K562 (cell line): ENCODE measurements at regions not wholly inside any gene's neighbourhood (a gene's known extent, or its start where the extent isn't known, plus 50 kb on each side); places are given as distances from the start of the nearest gene placed in this dataset.

Source experiments
- CHD1 ChIP-seq: fragments of 200-600 bp; sonication (generic); IDR thresholded peaks from one replicate; pipeline ENCODE4 v1.6.1; 2012; ENCODE audit warnings: mild to moderate bottlenecking, moderate library complexity, low read length, inconsistent platforms
- CHD2 ChIP-seq: IDR thresholded peaks from 2 replicates; pipeline ENCODE4 v1.6.1; 2011; ENCODE audit warnings: low read depth, low read length
- FOXP1 ChIP-seq: sonication (generic); formaldehyde crosslinking; IDR thresholded peaks from 2 replicates; pipeline ENCODE4 v1.8.0; 2022; ENCODE audit warnings: mild to moderate bottlenecking, missing genetic modification reagents
- JUNB ChIP-seq: fragments of 450-650 bp; formaldehyde crosslinking; conservative IDR thresholded peaks from 2 replicates; pipeline ENCODE4 v1.4.0; 2020; ENCODE audit warnings: mild to moderate bottlenecking
- KDM4B ChIP-seq, 2 experiments: fragments of 450-650 bp in 1 of 2; sonication (generic) in 1 of 2; IDR thresholded peaks; 2 replicates each; pipeline ENCODE4 v1.6.1; 2016 to 2017; ENCODE audit warnings: borderline replicate concordance in 2 of 2, antibody characterized with exemption in 1 of 2, low read depth in 1 of 2, mild to moderate bottlenecking in 1 of 2
- KLF6 ChIP-seq: fragments of 250-450 bp; sonication (Bioruptor Pico); IDR thresholded peaks from 2 replicates; pipeline ENCODE4 v1.4.0; 2020; ENCODE audit warnings: mild to moderate bottlenecking, moderate library complexity, borderline replicate concordance
- NCOA2 ChIP-seq, 2 experiments: fragments of 450-650 bp; IDR thresholded peaks; 2 replicates each; pipeline ENCODE4 v1.6.1; 2018; ENCODE audit warnings: mild to moderate bottlenecking in 2 of 2, moderate library complexity in 1 of 2; ENCODE audit not compliant: partially characterized antibody in 2 of 2
- NCOA4 ChIP-seq: fragments of 450-650 bp; IDR thresholded peaks from 2 replicates; pipeline ENCODE4 v1.6.1; 2018; ENCODE audit warnings: mild to moderate bottlenecking; ENCODE audit not compliant: partially characterized antibody
- NFE2 ChIP-seq: IDR thresholded peaks from 2 replicates; pipeline ENCODE4 v1.6.1; 2014; ENCODE audit warnings: antibody characterized with exemption, low read depth
- PURB ChIP-seq: sonication (generic); formaldehyde crosslinking; IDR thresholded peaks from 2 replicates; pipeline ENCODE4 v1.9.0; 2021; ENCODE audit warnings: low read depth, mild to moderate bottlenecking, missing genetic modification reagents
- PYGO2 ChIP-seq: fragments of 450-650 bp; IDR thresholded peaks from 2 replicates; pipeline ENCODE4 v1.6.1; 2016; ENCODE audit warnings: mild to moderate bottlenecking, missing genetic modification characterization, moderate library complexity, missing compliant biosample characterization
- RBM25 ChIP-seq: fragments of 200-400 bp; formaldehyde crosslinking; IDR thresholded peaks from 2 replicates; pipeline ENCODE4 v1.6.1; 2018; ENCODE audit warnings: low read length, low read depth, moderate library complexity; ENCODE audit not compliant: severe bottlenecking
- RBM39 ChIP-seq: fragments of 200-400 bp; formaldehyde crosslinking; optimal IDR thresholded peaks from 2 replicates; pipeline ENCODE3; 2018; ENCODE audit warnings: low read depth, low read length
- SRSF3 ChIP-seq: fragments of 200-400 bp; formaldehyde crosslinking; IDR thresholded peaks from 2 replicates; pipeline ENCODE4 v1.6.1; 2016; ENCODE audit warnings: mild to moderate bottlenecking, low read length, moderate library complexity; ENCODE audit not compliant: insufficient read depth
- TSC22D4 ChIP-seq: fragments of 450-650 bp; IDR thresholded peaks from 2 replicates; pipeline ENCODE4 v1.6.1; 2016; ENCODE audit warnings: missing genetic modification characterization, missing biosample characterization, control low read depth
- TF ChIP-seq, protein P1 (sequence below): fragments of 450-650 bp; IDR thresholded peaks from 2 replicates; pipeline ENCODE4 v1.6.1; 2017; ENCODE audit warnings: antibody characterized with exemption
- TF ChIP-seq, protein P2 (sequence below): fragments of 250-450 bp; sonication (Bioruptor Pico); IDR thresholded peaks from 2 replicates; pipeline ENCODE4 v1.5.0; 2022; ENCODE audit warnings: mild to moderate bottlenecking
- TF ChIP-seq, protein P3 (sequence below): sonication (generic); formaldehyde crosslinking; IDR thresholded peaks from 2 replicates; pipeline ENCODE4 v1.8.0; 2022; ENCODE audit warnings: mild to moderate bottlenecking, low read depth, missing genetic modification reagents
- TF ChIP-seq, protein P4 (sequence below): sonication (generic); formaldehyde crosslinking; IDR thresholded peaks from 2 replicates; pipeline ENCODE4 v1.8.0; 2022; ENCODE audit warnings: missing genetic modification reagents, mild to moderate bottlenecking, borderline replicate concordance
- TF ChIP-seq, protein P5 (sequence below): fragments of 250-450 bp; sonication (Bioruptor Pico); IDR thresholded peaks from 2 replicates; pipeline ENCODE4 v1.4.0; 2020; ENCODE audit warnings: mild to moderate bottlenecking, moderate library complexity

DNA sequence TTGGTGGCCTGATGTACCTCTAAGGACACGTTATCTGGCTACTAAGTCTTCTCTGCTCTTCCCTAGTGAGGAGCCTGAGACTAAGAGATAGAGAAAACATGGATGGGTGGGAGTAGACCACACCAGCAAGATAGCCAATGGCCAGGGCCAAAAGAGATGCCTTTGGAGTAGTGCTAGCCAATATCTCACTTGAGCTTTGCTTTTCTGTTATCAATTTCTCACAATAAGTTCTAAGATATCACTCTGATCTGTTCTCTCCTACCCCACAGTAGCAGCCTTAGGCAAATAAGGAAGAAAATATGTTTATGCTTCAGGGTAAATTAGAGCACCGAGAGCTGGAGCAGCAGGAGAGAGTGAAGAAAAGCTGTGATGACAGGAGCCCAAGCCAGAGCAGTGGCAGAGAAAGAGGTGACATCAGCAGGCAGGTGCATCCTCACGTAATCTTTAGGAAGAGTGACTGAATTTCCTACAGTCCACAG lies 343.9 kb upstream of the NOCT start (continued):
- TF ChIP-seq RBM39: no peak
- no peak for TF ChIP-seq CHD2
- TF ChIP-seq, protein P1, sequence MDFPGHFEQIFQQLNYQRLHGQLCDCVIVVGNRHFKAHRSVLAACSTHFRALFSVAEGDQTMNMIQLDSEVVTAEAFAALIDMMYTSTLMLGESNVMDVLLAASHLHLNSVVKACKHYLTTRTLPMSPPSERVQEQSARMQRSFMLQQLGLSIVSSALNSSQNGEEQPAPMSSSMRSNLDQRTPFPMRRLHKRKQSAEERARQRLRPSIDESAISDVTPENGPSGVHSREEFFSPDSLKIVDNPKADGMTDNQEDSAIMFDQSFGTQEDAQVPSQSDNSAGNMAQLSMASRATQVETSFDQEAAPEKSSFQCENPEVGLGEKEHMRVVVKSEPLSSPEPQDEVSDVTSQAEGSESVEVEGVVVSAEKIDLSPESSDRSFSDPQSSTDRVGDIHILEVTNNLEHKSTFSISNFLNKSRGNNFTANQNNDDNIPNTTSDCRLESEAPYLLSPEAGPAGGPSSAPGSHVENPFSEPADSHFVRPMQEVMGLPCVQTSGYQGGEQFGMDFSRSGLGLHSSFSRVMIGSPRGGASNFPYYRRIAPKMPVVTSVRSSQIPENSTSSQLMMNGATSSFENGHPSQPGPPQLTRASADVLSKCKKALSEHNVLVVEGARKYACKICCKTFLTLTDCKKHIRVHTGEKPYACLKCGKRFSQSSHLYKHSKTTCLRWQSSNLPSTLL: no peak
- TF ChIP-seq PYGO2: no peak
- TF ChIP-seq KLF6 (CRISPR knock-in tag): no peak
- TF ChIP-seq, protein P2, sequence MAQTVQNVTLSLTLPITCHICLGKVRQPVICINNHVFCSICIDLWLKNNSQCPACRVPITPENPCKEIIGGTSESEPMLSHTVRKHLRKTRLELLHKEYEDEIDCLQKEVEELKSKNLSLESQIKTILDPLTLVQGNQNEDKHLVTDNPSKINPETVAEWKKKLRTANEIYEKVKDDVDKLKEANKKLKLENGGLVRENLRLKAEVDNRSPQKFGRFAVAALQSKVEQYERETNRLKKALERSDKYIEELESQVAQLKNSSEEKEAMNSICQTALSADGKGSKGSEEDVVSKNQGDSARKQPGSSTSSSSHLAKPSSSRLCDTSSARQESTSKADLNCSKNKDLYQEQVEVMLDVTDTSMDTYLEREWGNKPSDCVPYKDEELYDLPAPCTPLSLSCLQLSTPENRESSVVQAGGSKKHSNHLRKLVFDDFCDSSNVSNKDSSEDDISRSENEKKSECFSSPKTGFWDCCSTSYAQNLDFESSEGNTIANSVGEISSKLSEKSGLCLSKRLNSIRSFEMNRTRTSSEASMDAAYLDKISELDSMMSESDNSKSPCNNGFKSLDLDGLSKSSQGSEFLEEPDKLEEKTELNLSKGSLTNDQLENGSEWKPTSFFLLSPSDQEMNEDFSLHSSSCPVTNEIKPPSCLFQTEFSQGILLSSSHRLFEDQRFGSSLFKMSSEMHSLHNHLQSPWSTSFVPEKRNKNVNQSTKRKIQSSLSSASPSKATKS: no peak
- no peak for TF ChIP-seq NCOA4
- TF ChIP-seq NCOA2 (IDR thresholded peaks at IDR 0.05; ENCODE audit: partially characterized antibody in 2 of 2): no peak
- no peak for TF ChIP-seq FOXP1 (CRISPR knock-in tag)
- TF ChIP-seq PURB (CRISPR knock-in tag): no peak
- TF ChIP-seq RBM25: no peak
- TF ChIP-seq, protein P3, sequence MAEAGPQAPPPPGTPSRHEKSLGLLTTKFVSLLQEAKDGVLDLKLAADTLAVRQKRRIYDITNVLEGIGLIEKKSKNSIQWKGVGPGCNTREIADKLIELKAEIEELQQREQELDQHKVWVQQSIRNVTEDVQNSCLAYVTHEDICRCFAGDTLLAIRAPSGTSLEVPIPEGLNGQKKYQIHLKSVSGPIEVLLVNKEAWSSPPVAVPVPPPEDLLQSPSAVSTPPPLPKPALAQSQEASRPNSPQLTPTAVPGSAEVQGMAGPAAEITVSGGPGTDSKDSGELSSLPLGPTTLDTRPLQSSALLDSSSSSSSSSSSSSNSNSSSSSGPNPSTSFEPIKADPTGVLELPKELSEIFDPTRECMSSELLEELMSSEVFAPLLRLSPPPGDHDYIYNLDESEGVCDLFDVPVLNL (CRISPR knock-in tag): no peak
- TF ChIP-seq KDM4B (IDR thresholded peaks at IDR 0.05; ENCODE audit: borderline replicate concordance in 2 of 2, low read depth in 1 of 2): no peak
- no peak for TF ChIP-seq CHD1
- no peak for TF ChIP-seq SRSF3
- no peak for TF ChIP-seq JUNB (CRISPR knock-in tag)
- TF ChIP-seq, protein P4, sequence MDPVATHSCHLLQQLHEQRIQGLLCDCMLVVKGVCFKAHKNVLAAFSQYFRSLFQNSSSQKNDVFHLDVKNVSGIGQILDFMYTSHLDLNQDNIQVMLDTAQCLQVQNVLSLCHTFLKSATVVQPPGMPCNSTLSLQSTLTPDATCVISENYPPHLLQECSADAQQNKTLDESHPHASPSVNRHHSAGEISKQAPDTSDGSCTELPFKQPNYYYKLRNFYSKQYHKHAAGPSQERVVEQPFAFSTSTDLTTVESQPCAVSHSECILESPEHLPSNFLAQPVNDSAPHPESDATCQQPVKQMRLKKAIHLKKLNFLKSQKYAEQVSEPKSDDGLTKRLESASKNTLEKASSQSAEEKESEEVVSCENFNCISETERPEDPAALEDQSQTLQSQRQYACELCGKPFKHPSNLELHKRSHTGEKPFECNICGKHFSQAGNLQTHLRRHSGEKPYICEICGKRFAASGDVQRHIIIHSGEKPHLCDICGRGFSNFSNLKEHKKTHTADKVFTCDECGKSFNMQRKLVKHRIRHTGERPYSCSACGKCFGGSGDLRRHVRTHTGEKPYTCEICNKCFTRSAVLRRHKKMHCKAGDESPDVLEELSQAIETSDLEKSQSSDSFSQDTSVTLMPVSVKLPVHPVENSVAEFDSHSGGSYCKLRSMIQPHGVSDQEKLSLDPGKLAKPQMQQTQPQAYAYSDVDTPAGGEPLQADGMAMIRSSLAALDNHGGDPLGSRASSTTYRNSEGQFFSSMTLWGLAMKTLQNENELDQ: no peak
- no peak for TF ChIP-seq NFE2
- TF ChIP-seq, protein P5, sequence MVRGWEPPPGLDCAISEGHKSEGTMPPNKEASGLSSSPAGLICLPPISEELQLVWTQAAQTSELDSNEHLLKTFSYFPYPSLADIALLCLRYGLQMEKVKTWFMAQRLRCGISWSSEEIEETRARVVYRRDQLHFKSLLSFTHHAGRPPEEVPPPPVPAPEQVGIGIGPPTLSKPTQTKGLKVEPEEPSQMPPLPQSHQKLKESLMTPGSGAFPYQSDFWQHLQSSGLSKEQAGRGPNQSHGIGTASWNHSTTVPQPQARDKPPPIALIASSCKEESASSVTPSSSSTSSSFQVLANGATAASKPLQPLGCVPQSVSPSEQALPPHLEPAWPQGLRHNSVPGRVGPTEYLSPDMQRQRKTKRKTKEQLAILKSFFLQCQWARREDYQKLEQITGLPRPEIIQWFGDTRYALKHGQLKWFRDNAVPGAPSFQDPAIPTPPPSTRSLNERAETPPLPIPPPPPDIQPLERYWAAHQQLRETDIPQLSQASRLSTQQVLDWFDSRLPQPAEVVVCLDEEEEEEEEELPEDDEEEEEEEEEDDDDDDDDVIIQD (CRISPR knock-in tag): no peak
- TF ChIP-seq TSC22D4 (tag): no peak
